Parathyroid adenoma (tissue), 2 donors: ENCODE measurements at regions not wholly inside any gene's neighbourhood (a gene's known extent, or its start where the extent isn't known, plus 50 kb on each side); places are given as distances from the start of the nearest gene placed in this dataset.

Source experiments
- H2AFZ ChIP-seq: fragments of 300-600 bp; sonication (generic); one replicate; pipeline ENCODE4 v1.7.0; 2017; ENCODE audit warnings: antibody characterized with exemption, mild to moderate bottlenecking
- H3K27ac ChIP-seq: fragments of 300-600 bp; sonication (generic); one replicate; pipeline ENCODE4 v1.7.0; 2017
- H3K27me3 ChIP-seq: fragments of 300-600 bp; sonication (generic); one replicate; pipeline ENCODE4 v1.7.0; 2017; ENCODE audit warnings: low read length; ENCODE audit not compliant: control insufficient read depth, insufficient read depth
- H3K36me3 ChIP-seq: fragments of 300-600 bp; sonication (generic); one replicate; pipeline ENCODE4 v1.7.0; 2017; ENCODE audit warnings: low read length; ENCODE audit not compliant: control insufficient read depth, insufficient read depth
- H3K4me1 ChIP-seq: fragments of 300-600 bp; sonication (generic); one replicate; pipeline ENCODE4 v1.7.0; 2017; ENCODE audit warnings: control low read depth
- H3K4me2 ChIP-seq: fragments of 300-600 bp; sonication (generic); one replicate; pipeline ENCODE4 v1.7.0; 2017; ENCODE audit warnings: low read length
- H3K4me3 ChIP-seq: fragments of 300-600 bp; sonication (generic); one replicate; pipeline ENCODE4 v1.7.0; 2017; ENCODE audit warnings: low read depth, low read length
- H3K79me2 ChIP-seq: fragments of 300-600 bp; sonication (generic); one replicate; pipeline ENCODE4 v1.7.0; 2017; ENCODE audit warnings: control low read depth
- H3K9ac ChIP-seq: fragments of 300-600 bp; sonication (generic); one replicate; pipeline ENCODE4 v1.7.0; 2017; ENCODE audit warnings: mild to moderate bottlenecking
- H3K9me3 ChIP-seq: fragments of 300-600 bp; sonication (generic); one replicate; pipeline ENCODE4 v1.7.0; 2017; ENCODE audit warnings: low read length; ENCODE audit not compliant: control insufficient read depth
- TF ChIP-seq, protein P1 (sequence below): fragments of 300-600 bp; sonication (generic); IDR thresholded peaks from one replicate; pipeline ENCODE4 v1.7.0; 2017; ENCODE audit warnings: antibody characterized with exemption, mild to moderate bottlenecking
- donor health status: primary hyperparathyroidism.

GRCh38 chr20:48096957-48097890, 311.9 kb upstream of the SULF2 start:
- no peaks in the 10 kb centered on the region for H3K36me3 ChIP-seq
- H2AFZ ChIP-seq, result no peak overlapping the region
- H3K4me1 ChIP-seq, result no peaks in the 10 kb centered on the region
- no peaks in the 10 kb centered on the region for H3K9me3 ChIP-seq
- H3K27me3 ChIP-seq, result peaks cover 4% of the 10 kb centered on the region
- no peaks in the 10 kb centered on the region for H3K79me2 ChIP-seq
- H3K4me3 ChIP-seq, result no peak overlapping the region
- TF ChIP-seq, protein P1, sequence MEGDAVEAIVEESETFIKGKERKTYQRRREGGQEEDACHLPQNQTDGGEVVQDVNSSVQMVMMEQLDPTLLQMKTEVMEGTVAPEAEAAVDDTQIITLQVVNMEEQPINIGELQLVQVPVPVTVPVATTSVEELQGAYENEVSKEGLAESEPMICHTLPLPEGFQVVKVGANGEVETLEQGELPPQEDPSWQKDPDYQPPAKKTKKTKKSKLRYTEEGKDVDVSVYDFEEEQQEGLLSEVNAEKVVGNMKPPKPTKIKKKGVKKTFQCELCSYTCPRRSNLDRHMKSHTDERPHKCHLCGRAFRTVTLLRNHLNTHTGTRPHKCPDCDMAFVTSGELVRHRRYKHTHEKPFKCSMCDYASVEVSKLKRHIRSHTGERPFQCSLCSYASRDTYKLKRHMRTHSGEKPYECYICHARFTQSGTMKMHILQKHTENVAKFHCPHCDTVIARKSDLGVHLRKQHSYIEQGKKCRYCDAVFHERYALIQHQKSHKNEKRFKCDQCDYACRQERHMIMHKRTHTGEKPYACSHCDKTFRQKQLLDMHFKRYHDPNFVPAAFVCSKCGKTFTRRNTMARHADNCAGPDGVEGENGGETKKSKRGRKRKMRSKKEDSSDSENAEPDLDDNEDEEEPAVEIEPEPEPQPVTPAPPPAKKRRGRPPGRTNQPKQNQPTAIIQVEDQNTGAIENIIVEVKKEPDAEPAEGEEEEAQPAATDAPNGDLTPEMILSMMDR, result no peak
- no peak overlapping the region for H3K27ac ChIP-seq
- no peak overlapping the region for H3K4me2 ChIP-seq
- no peak overlapping the region for H3K9ac ChIP-seq

DNA sequence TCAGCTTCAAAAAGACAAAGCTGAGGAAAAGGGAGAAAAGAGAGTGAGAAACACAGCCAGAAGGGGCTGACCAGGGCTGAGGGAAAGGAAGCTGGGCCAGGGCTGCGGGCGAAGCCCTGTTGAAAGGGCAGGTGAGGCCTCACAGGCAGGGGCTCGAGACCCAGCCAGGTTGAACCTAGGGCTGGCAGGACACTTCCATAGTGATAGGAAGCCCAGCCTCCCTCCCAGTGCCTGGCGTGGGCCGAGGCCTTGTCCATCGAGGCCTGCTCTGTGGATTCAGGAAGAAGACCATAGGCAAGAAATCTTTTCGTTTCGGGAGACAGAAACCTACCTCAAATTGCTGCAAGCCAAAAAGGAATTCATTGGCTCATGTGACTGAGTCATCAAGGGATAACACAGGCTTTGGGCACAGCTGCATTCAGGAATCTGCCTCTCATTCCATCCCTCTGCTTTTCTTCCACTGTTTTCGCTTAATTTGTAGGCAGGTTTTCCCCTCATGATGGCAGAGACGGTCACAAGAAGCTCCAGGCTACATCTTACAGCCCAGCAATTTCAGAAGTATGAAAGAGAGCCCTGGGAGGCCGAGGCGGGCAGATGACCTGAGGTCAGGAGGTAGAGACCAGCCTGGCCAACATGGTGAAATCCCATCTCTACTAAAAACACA, 311.1 kb upstream of the SULF2 start:
- Histone ChIP-seq H3K36me3 (no peaks in the 10 kb centered on the region), H3K79me2 (no peaks in the 10 kb centered on the region), H3K27ac (no peak overlapping the region), H3K4me2 (no peak overlapping the region), H2AFZ (no peak overlapping the region), H3K27me3 (peaks cover 7% of the 10 kb centered on the region), H3K4me1 (no peaks in the 10 kb centered on the region), H3K9ac (no peak overlapping the region), H3K4me3 (no peak overlapping the region), H3K9me3 (no peaks in the 10 kb centered on the region)
- TF ChIP-seq, protein P1, result no peak

DNA sequence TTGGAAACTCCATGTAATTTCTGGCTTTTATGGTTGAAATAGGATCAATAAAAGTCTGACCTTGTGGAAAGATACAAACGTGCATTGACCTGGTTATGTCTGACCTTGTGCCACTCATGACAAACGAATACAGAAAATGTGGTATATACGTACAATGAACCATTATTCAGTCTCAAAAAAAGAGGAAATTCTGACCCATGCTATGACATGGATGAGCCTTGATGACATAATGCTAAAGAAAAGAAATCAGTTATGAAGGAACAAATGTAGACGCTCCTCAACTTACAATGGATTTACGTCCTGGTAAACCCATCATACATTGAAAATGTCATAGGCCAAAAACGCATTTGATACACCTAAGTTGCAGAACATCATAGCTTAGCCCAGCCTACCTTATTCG, 309.7 kb upstream of the SULF2 start:
- Histone ChIP-seq H2AFZ (no peak overlapping the region), H3K79me2 (no peaks in the 10 kb centered on the region), H3K27me3 (peaks cover 7% of the 10 kb centered on the region), H3K27ac (no peak overlapping the region), H3K36me3 (no peaks in the 10 kb centered on the region), H3K4me1 (no peaks in the 10 kb centered on the region), H3K4me2 (no peak overlapping the region), H3K9ac (no peak overlapping the region), H3K4me3 (no peak overlapping the region), H3K9me3 (no peaks in the 10 kb centered on the region)
- TF ChIP-seq, protein P1, result no peak

DNA sequence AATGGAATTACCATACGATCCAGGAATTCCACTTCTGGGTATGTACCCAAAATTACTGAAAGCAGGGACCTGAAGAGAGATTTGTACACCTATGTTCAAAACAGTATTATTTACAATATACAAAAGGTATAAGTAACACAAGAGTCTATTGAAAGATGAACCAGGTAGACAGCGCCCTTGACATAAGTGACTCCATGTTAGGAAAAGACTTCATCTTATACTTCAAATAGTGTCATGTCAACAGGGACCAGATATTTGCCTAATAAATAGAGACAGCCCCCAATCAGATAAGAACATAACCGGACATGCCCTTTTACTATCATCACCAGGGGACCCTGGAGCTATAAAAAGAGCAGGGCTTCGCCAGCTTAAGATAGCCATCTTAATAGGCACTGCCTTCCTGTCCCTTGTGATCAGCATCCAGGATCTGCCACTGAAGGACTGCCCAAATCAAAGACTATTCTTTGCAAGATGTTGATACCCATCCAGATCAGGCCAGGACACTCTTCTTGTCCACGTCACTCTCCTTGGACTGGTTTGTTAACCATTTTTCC, 309.0 kb upstream of the SULF2 start:
- H3K4me3 ChIP-seq, result no peak overlapping the region
- TF ChIP-seq, protein P1, result no peak
- peaks cover 7% of the 10 kb centered on the region for H3K27me3 ChIP-seq
- H3K36me3 ChIP-seq, result no peaks in the 10 kb centered on the region
- no peak overlapping the region for H3K27ac ChIP-seq
- no peak overlapping the region for H3K4me2 ChIP-seq
- H2AFZ ChIP-seq, result no peak overlapping the region
- no peaks in the 10 kb centered on the region for H3K4me1 ChIP-seq
- H3K9me3 ChIP-seq, result no peaks in the 10 kb centered on the region
- H3K79me2 ChIP-seq, result no peaks in the 10 kb centered on the region
- no peak overlapping the region for H3K9ac ChIP-seq
